HT1080 (cell line): ENCODE measurements at regions not wholly inside any gene's neighbourhood (a gene's known extent, or its start where the extent isn't known, plus 50 kb on each side); places are given as distances from the start of the nearest gene placed in this dataset.

Source experiments
- DNase-seq: peaks from one replicate; pipeline ENCODE4 v3.0.0-alpha.2; 2015; ENCODE audit warnings: low read depth

GRCh38 chr4:122203407-122203806 lies 51.3 kb downstream of the BLTP1 start:
- DNase-seq, result no peak

- DNase-seq, result no peak
Measured at GRCh38 chr4:122205687-122206086, 53.6 kb downstream of the BLTP1 start.

GRCh38 chr4:122212880-122213279 lies 60.7 kb downstream of the BLTP1 start:
- no peak for DNase-seq

GRCh38 chr4:122218762-122219161 lies 66.6 kb downstream of the BLTP1 start:
- DNase-seq, result peak; percentile 4

GRCh38 chr4:122219356-122219755 lies 67.2 kb downstream of the BLTP1 start:
- DNase-seq, result no peak

GRCh38 chr4:122221322-122221721 lies 69.2 kb downstream of the BLTP1 start:
- DNase-seq, result no peak

- peak; percentile 22 for DNase-seq
Measured at GRCh38 chr4:122224348-122224747, 72.2 kb downstream of the BLTP1 start.

- DNase-seq, result no peak
Measured at GRCh38 chr4:122227202-122227601, 75.1 kb downstream of the BLTP1 start.

GRCh38 chr4:122229857-122230256 lies 77.7 kb downstream of the BLTP1 start:
- DNase-seq, result no peak

- DNase-seq, result no peak
Measured at GRCh38 chr4:122232633-122233032, 80.5 kb downstream of the BLTP1 start.

- DNase-seq, result no peak
Measured at GRCh38 chr4:122234686-122235085, 82.6 kb downstream of the BLTP1 start.

- DNase-seq, result no peak
Measured at GRCh38 chr4:122243785-122244184, 91.7 kb downstream of the BLTP1 start.

- no peak for DNase-seq
Measured at GRCh38 chr4:122244764-122245163, 92.6 kb downstream of the BLTP1 start.

GRCh38 chr4:122246551-122246950 lies 94.4 kb downstream of the BLTP1 start:
- DNase-seq, result no peak

GRCh38 chr4:122249357-122249756 lies 97.2 kb downstream of the BLTP1 start:
- DNase-seq, result no peak

GRCh38 chr4:122252584-122252983 lies 100.5 kb downstream of the BLTP1 start:
- DNase-seq, result no peak

GRCh38 chr4:122259849-122260248 lies 107.7 kb downstream of the BLTP1 start:
- no peak for DNase-seq

- DNase-seq, result no peak
Measured at GRCh38 chr4:122276359-122276758, 102.5 kb upstream of the ADAD1 start.

- no peak for DNase-seq
Measured at GRCh38 chr4:122278976-122279375, 99.8 kb upstream of the ADAD1 start.

- no peak for DNase-seq
Measured at GRCh38 chr4:122279670-122280069, 99.1 kb upstream of the ADAD1 start.

- peak; percentile 62 for DNase-seq
Measured at GRCh38 chr4:122285285-122285684, 93.5 kb upstream of the ADAD1 start.

- no peak for DNase-seq
Measured at GRCh38 chr4:122293374-122294365, 85.1 kb upstream of the ADAD1 start.

- no peak for DNase-seq
Measured at GRCh38 chr4:122297694-122298093, 81.1 kb upstream of the ADAD1 start.
